Loucy (cell line): ENCODE measurements at regions not wholly inside any gene's neighbourhood (a gene's known extent, or its start where the extent isn't known, plus 50 kb on each side); places are given as distances from the start of the nearest gene placed in this dataset.

ENCODE experiments used
- H2AFZ ChIP-seq: fragments of 200-600 bp; sonication (generic); 2 replicates; pipeline ENCODE4 v1.6.0; 2016; ENCODE audit warnings: antibody characterized with exemption, mild to moderate bottlenecking, low read length, moderate library complexity
- H3F3A ChIP-seq: fragments of 200-600 bp; 2 replicates; pipeline ENCODE4 v1.6.0; 2016; ENCODE audit warnings: antibody characterized with exemption, low read depth, mild to moderate bottlenecking
- H3K27me3 ChIP-seq: fragments of 200-600 bp; sonication (generic); 2 replicates; pipeline ENCODE4 v1.6.1; 2014; ENCODE audit warnings: low read length, mild to moderate bottlenecking; ENCODE audit not compliant: insufficient read depth, poor library complexity, severe bottlenecking
- H3K36me3 ChIP-seq: fragments of 200-600 bp; sonication (generic); 2 replicates; pipeline ENCODE4 v1.6.1; 2016; ENCODE audit warnings: low read length; ENCODE audit not compliant: insufficient read depth
- H3K4me1 ChIP-seq: fragments of 200-600 bp; sonication (generic); 2 replicates; pipeline ENCODE4 v1.5.1; 2014; ENCODE audit warnings: low read length, mild to moderate bottlenecking; ENCODE audit not compliant: insufficient read depth, poor library complexity, severe bottlenecking
- H3K4me2 ChIP-seq: fragments of 200-600 bp; sonication (generic); 2 replicates; pipeline ENCODE4 v1.6.0; 2014; ENCODE audit warnings: antibody characterized with exemption, low read length, low read depth, mild to moderate bottlenecking; ENCODE audit not compliant: poor library complexity, severe bottlenecking
- H3K4me3 ChIP-seq: fragments of 200-600 bp; sonication (generic); 2 replicates; pipeline ENCODE4 v1.5.1; 2014; ENCODE audit warnings: low read length, mild to moderate bottlenecking, mixed read lengths; ENCODE audit not compliant: poor library complexity, severe bottlenecking
- H3K79me2 ChIP-seq: fragments of 200-600 bp; sonication (generic); 2 replicates; pipeline ENCODE4 v1.6.1; 2014; ENCODE audit warnings: low read length; ENCODE audit not compliant: insufficient read depth
- H3K9ac ChIP-seq: fragments of 200-600 bp; sonication (generic); 2 replicates; pipeline ENCODE4 v1.6.0; 2014; ENCODE audit warnings: mild to moderate bottlenecking, low read depth, low read length, moderate library complexity; ENCODE audit not compliant: poor library complexity, severe bottlenecking
- H3K9me2 ChIP-seq: fragments of 200-600 bp; sonication (generic); replicated peaks from 2 replicates; pipeline ENCODE4 v1.6.1; 2016; ENCODE audit warnings: low read depth, low read length, mixed read lengths
- H3K9me3 ChIP-seq: fragments of 200-600 bp; sonication (generic); 2 replicates; pipeline ENCODE4 v1.6.1; 2014; ENCODE audit warnings: mild to moderate bottlenecking, antibody characterized with exemption, low read length, low read depth; ENCODE audit not compliant: insufficient read depth
- H4K20me1 ChIP-seq: fragments of 200-600 bp; sonication (generic); 2 replicates; pipeline ENCODE4 v1.6.0; 2014; ENCODE audit warnings: antibody characterized with exemption, low read length, mild to moderate bottlenecking; ENCODE audit not compliant: insufficient read depth, poor library complexity, severe bottlenecking
- CTCF ChIP-seq: fragments of 200-600 bp; sonication (generic); conservative IDR thresholded peaks from 2 replicates; pipeline ENCODE4 v1.5.1; 2014; ENCODE audit warnings: mild to moderate bottlenecking, antibody characterized with exemption, low read length
- EZH2phosphoT487 ChIP-seq: fragments of 200-600 bp; IDR thresholded peaks from 2 replicates; pipeline ENCODE4 v1.6.1; 2018; ENCODE audit warnings: antibody characterized with exemption, mild to moderate bottlenecking, moderate library complexity, borderline replicate concordance

- H3K79me2 ChIP-seq, result no peaks in the 10 kb centered on the region
- H3F3A ChIP-seq, result no peaks in the 10 kb centered on the region
- no peak overlapping the region for H3K4me2 ChIP-seq
- TF ChIP-seq CTCF, result no peak
- TF ChIP-seq EZH2phosphoT487, result no peak
- no peaks in the 10 kb centered on the region for H4K20me1 ChIP-seq
- H3K9ac ChIP-seq, result no peak overlapping the region
- no peak overlapping the region for H2AFZ ChIP-seq
- no peaks in the 10 kb centered on the region for H3K4me1 ChIP-seq
- no peaks in the 10 kb centered on the region for H3K27me3 ChIP-seq
- no peak overlapping the region for H3K4me3 ChIP-seq
- H3K9me3 ChIP-seq, result no peaks in the 10 kb centered on the region
- no peaks in the 10 kb centered on the region for H3K9me2 ChIP-seq
- no peaks in the 10 kb centered on the region for H3K36me3 ChIP-seq
These were observed 123.4 kb upstream of the TNR start for GRCh38 chr1:175866776-175867175.

GRCh38 chr1:175865041-175865766 is 121.8 kb upstream of the TNR start:
- TF ChIP-seq EZH2phosphoT487 (no peak), CTCF (no peak)
- no peaks in the 10 kb centered on the region for H3K9me3 ChIP-seq
- no peaks in the 10 kb centered on the region for H4K20me1 ChIP-seq
- no peaks in the 10 kb centered on the region for H3K9me2 ChIP-seq
- H3K27me3 ChIP-seq, result no peaks in the 10 kb centered on the region
- H2AFZ ChIP-seq, result no peak overlapping the region
- no peaks in the 10 kb centered on the region for H3K4me1 ChIP-seq
- no peaks in the 10 kb centered on the region for H3K36me3 ChIP-seq
- H3K4me2 ChIP-seq, result no peak overlapping the region
- no peak overlapping the region for H3K9ac ChIP-seq
- no peak overlapping the region for H3K4me3 ChIP-seq
- H3F3A ChIP-seq, result no peaks in the 10 kb centered on the region
- H3K79me2 ChIP-seq, result no peaks in the 10 kb centered on the region

GRCh38 chr1:175864625-175865024 is 121.2 kb upstream of the TNR start:
- Histone ChIP-seq H3K27me3 (no peaks in the 10 kb centered on the region), H3K36me3 (no peaks in the 10 kb centered on the region), H3K9me2 (no peaks in the 10 kb centered on the region), H3K4me1 (no peaks in the 10 kb centered on the region), H3K9me3 (no peaks in the 10 kb centered on the region), H3K4me2 (no peak overlapping the region), H3F3A (no peaks in the 10 kb centered on the region), H3K79me2 (no peaks in the 10 kb centered on the region), H3K9ac (no peak overlapping the region), H4K20me1 (no peaks in the 10 kb centered on the region), H2AFZ (no peak overlapping the region), H3K4me3 (no peak overlapping the region)
- TF ChIP-seq CTCF, result no peak
- TF ChIP-seq EZH2phosphoT487, result no peak
